Esophagus muscularis mucosa (tissue), 3 donors: ENCODE measurements at regions not wholly inside any gene's neighbourhood (a gene's known extent, or its start where the extent isn't known, plus 50 kb on each side); places are given as distances from the start of the nearest gene placed in this dataset.

Experiments
- POLR2A ChIP-seq: fragments of 450-650 bp; IDR thresholded peaks from one replicate; pipeline ENCODE4 v1.6.1; 2017; ENCODE audit warnings: antibody characterized with exemption, moderate library complexity, mild to moderate bottlenecking, low read depth
- POLR2AphosphoS5 ChIP-seq, 2 donors: sonication (generic); formaldehyde crosslinking; IDR thresholded peaks; one replicate each; pipeline ENCODE4 v1.6.1; 2017; ENCODE audit warnings: antibody characterized with exemption in 2 of 2
- TF ChIP-seq, protein P1 (sequence below), 3 experiments: fragments of 200-600 bp in 2 of 3; fragments of 450-650 bp in 1 of 3; sonication (generic) in 2 of 3; IDR thresholded peaks; one replicate each; pipeline ENCODE4 v1.5.1; 2017 to 2019; ENCODE audit warnings: antibody characterized with exemption in 3 of 3, mild to moderate bottlenecking in 2 of 3, moderate library complexity in 1 of 3

DNA sequence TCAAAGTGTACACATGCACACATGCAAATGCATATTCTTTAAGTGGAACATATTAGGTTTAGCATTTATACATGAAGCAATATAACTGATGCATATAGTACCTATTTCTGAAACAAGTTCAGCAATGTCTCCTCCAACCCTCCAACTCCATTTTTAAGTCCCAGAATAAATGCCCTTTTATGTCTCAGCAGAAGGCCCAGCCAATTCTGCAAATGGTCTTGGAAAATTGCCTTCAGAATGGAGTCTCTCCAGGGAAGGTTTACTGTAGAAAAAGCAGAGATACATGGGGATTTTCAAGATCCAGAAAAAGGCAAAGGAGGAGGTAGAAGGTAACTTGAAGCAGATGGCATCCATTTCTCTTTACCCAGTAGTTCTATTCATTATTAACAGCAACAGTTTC lies 633.3 kb downstream of the MAFB start:
- TF ChIP-seq POLR2A (no peak), POLR2AphosphoS5 (IDR thresholded peaks at IDR 0.05) (no peak)
- TF ChIP-seq, protein P1, sequence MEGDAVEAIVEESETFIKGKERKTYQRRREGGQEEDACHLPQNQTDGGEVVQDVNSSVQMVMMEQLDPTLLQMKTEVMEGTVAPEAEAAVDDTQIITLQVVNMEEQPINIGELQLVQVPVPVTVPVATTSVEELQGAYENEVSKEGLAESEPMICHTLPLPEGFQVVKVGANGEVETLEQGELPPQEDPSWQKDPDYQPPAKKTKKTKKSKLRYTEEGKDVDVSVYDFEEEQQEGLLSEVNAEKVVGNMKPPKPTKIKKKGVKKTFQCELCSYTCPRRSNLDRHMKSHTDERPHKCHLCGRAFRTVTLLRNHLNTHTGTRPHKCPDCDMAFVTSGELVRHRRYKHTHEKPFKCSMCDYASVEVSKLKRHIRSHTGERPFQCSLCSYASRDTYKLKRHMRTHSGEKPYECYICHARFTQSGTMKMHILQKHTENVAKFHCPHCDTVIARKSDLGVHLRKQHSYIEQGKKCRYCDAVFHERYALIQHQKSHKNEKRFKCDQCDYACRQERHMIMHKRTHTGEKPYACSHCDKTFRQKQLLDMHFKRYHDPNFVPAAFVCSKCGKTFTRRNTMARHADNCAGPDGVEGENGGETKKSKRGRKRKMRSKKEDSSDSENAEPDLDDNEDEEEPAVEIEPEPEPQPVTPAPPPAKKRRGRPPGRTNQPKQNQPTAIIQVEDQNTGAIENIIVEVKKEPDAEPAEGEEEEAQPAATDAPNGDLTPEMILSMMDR (IDR thresholded peaks at IDR 0.05), result no peak
